MM.1S (cell line): ENCODE measurements at regions not wholly inside any gene's neighbourhood (a gene's known extent, or its start where the extent isn't known, plus 50 kb on each side); places are given as distances from the start of the nearest gene placed in this dataset.

Source experiments
- DNase-seq: peaks from one replicate; pipeline ENCODE4 v3.0.0-alpha.2; 2015
- H2AFZ ChIP-seq: fragments of 300-600 bp; sonication (generic); 2 replicates; pipeline ENCODE4 v1.6.0; 2016; ENCODE audit warnings: antibody characterized with exemption, low read length
- H3F3A ChIP-seq: fragments of 300-600 bp; sonication (generic); 2 replicates; pipeline ENCODE4 v1.6.1; 2016; ENCODE audit warnings: mild to moderate bottlenecking, antibody characterized with exemption, low read length, moderate library complexity, mixed read lengths; ENCODE audit not compliant: insufficient read depth
- H3K27ac ChIP-seq: fragments of 300-600 bp; sonication (generic); 2 replicates; pipeline ENCODE4 v1.5.1; 2016; ENCODE audit warnings: mild to moderate bottlenecking, low read length
- H3K27me3 ChIP-seq: fragments of 300-600 bp; sonication (generic); replicated peaks from 2 replicates; pipeline ENCODE4 v1.6.0; 2016; ENCODE audit warnings: low read length; ENCODE audit not compliant: insufficient read depth
- H3K36me3 ChIP-seq: fragments of 300-600 bp; sonication (generic); replicated peaks from 2 replicates; pipeline ENCODE4 v1.6.1; 2016; ENCODE audit warnings: mild to moderate bottlenecking, low read length, mixed read lengths; ENCODE audit not compliant: insufficient read depth
- H3K4me1 ChIP-seq: fragments of 300-600 bp; sonication (generic); 2 replicates; pipeline ENCODE4 v1.6.1; 2016; ENCODE audit warnings: low read length, mixed read lengths
- H3K4me2 ChIP-seq: fragments of 300-600 bp; sonication (generic); 2 replicates; pipeline ENCODE4 v1.6.0; 2016; ENCODE audit warnings: low read depth, low read length
- H3K4me3 ChIP-seq: fragments of 300-600 bp; sonication (generic); 2 replicates; pipeline ENCODE4 v1.5.1; 2016; ENCODE audit warnings: low read length, mixed read lengths
- H3K79me2 ChIP-seq: fragments of 300-600 bp; sonication (generic); 2 replicates; pipeline ENCODE4 v1.6.1; 2016; ENCODE audit warnings: mixed run types, low read length, mixed read lengths
- H3K9ac ChIP-seq: fragments of 300-600 bp; sonication (generic); 2 replicates; pipeline ENCODE4 v1.6.1; 2016; ENCODE audit warnings: low read length, mixed read lengths
- H3K9me2 ChIP-seq: fragments of 300-600 bp; sonication (generic); replicated peaks from 2 replicates; pipeline ENCODE4 v1.6.1; 2016; ENCODE audit warnings: mild to moderate bottlenecking, low read length, mixed read lengths; ENCODE audit not compliant: insufficient read depth
- H3K9me3 ChIP-seq: fragments of 300-600 bp; sonication (generic); replicated peaks from 2 replicates; pipeline ENCODE4 v1.6.1; 2016; ENCODE audit warnings: mild to moderate bottlenecking, low read length, mixed read lengths; ENCODE audit not compliant: insufficient read depth
- H4K20me1 ChIP-seq: fragments of 300-600 bp; sonication (generic); 2 replicates; pipeline ENCODE4 v1.6.1; 2016; ENCODE audit warnings: mild to moderate bottlenecking, low read length, moderate library complexity, mixed read lengths; ENCODE audit not compliant: insufficient read depth
- EZH2 ChIP-seq: fragments of 300-600 bp; sonication (generic); optimal IDR thresholded peaks from 2 replicates; pipeline ENCODE3; 2017; ENCODE audit warnings: low read depth, mild to moderate bottlenecking, antibody characterized with exemption, low read length, mixed read lengths
- EZH2phosphoT487 ChIP-seq: fragments of 300-600 bp; sonication (generic); IDR thresholded peaks from 2 replicates; pipeline ENCODE4 v1.6.1; 2018; ENCODE audit warnings: antibody characterized with exemption, low read length
- TF ChIP-seq, protein P1 (sequence below): fragments of 300-600 bp; sonication (generic); IDR thresholded peaks from 2 replicates; pipeline ENCODE4 v1.5.1; 2016; ENCODE audit warnings: antibody characterized with exemption, low read length, mixed read lengths

DNA sequence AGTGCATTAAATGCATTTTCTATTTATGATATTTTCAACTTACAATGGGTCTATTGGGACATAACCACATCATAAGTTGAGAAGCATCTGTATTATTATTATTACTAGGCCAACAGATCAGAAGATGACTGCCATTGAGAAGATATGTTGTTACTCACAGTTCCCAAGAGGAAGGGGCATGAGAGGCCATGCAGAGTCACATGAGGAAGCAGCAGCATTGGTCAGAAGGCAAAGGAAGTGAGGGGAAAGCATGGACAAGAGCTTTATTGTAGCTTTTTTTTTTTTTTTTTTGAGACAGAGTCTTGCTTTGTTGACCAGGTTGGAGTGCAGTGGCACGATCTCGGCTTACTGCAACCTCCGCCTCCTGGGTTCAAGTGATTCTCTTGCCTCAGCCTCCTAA, 66.2 kb upstream of the LCLAT1 start:
- DNase-seq = no peak
- Histone ChIP-seq H4K20me1 (no peaks in the 10 kb centered on the region), H3K79me2 (no peaks in the 10 kb centered on the region), H3K4me3 (no peak overlapping the region), H2AFZ (no peak overlapping the region), H3K36me3 (no peaks in the 10 kb centered on the region), H3K9me3 (no peaks in the 10 kb centered on the region), H3K4me2 (no peak overlapping the region), H3K27ac (no peak overlapping the region), H3K9ac (no peak overlapping the region), H3K4me1 (no peaks in the 10 kb centered on the region), H3K27me3 (no peaks in the 10 kb centered on the region), H3K9me2 (no peaks in the 10 kb centered on the region), H3F3A (no peaks in the 10 kb centered on the region)
- TF ChIP-seq, protein P1, sequence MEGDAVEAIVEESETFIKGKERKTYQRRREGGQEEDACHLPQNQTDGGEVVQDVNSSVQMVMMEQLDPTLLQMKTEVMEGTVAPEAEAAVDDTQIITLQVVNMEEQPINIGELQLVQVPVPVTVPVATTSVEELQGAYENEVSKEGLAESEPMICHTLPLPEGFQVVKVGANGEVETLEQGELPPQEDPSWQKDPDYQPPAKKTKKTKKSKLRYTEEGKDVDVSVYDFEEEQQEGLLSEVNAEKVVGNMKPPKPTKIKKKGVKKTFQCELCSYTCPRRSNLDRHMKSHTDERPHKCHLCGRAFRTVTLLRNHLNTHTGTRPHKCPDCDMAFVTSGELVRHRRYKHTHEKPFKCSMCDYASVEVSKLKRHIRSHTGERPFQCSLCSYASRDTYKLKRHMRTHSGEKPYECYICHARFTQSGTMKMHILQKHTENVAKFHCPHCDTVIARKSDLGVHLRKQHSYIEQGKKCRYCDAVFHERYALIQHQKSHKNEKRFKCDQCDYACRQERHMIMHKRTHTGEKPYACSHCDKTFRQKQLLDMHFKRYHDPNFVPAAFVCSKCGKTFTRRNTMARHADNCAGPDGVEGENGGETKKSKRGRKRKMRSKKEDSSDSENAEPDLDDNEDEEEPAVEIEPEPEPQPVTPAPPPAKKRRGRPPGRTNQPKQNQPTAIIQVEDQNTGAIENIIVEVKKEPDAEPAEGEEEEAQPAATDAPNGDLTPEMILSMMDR = no peak
- no peak for TF ChIP-seq EZH2
- TF ChIP-seq EZH2phosphoT487 = no peak

GRCh38 chr2:30382162-30382783, 64.8 kb upstream of the LCLAT1 start:
- no peak overlapping the region for H3K9ac ChIP-seq
- H3K4me2 ChIP-seq = no peak overlapping the region
- no peaks in the 10 kb centered on the region for H3K27me3 ChIP-seq
- no peaks in the 10 kb centered on the region for H3K9me3 ChIP-seq
- no peak overlapping the region for H2AFZ ChIP-seq
- no peak overlapping the region for H3K4me3 ChIP-seq
- H3K36me3 ChIP-seq = no peaks in the 10 kb centered on the region
- no peak for DNase-seq
- H3K4me1 ChIP-seq = no peaks in the 10 kb centered on the region
- H3K79me2 ChIP-seq = no peaks in the 10 kb centered on the region
- no peaks in the 10 kb centered on the region for H3F3A ChIP-seq
- H3K27ac ChIP-seq = no peak overlapping the region
- H3K9me2 ChIP-seq = no peaks in the 10 kb centered on the region
- no peak for TF ChIP-seq EZH2
- TF ChIP-seq, protein P1 = no peak
- no peak for TF ChIP-seq EZH2phosphoT487
- no peaks in the 10 kb centered on the region for H4K20me1 ChIP-seq

DNA sequence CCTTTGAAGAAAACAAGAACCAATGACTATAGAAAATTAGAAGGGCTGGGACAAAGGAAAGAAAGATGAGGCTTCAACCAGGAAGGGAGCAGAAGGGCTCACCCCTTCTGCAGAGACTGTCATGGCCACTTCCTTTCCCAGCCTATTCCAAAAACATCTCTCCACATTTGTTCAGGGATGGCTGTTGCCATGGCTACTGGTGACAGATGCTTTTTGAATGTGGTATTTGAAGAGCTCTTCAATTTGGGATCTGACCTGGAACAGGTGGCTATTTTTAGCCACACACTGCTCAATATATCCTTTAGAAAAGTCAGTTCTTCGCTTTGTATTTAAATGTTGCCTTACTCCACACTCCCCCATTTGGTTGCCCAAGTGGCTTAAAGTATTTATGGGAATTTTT, 64.1 kb upstream of the LCLAT1 start:
- Histone ChIP-seq H3K27ac (no peak overlapping the region), H3K9ac (no peak overlapping the region), H3F3A (no peaks in the 10 kb centered on the region), H4K20me1 (no peaks in the 10 kb centered on the region), H3K79me2 (no peaks in the 10 kb centered on the region), H3K9me3 (no peaks in the 10 kb centered on the region), H3K4me1 (no peaks in the 10 kb centered on the region), H3K27me3 (no peaks in the 10 kb centered on the region), H3K4me2 (no peak overlapping the region), H3K36me3 (no peaks in the 10 kb centered on the region), H2AFZ (no peak overlapping the region), H3K4me3 (no peak overlapping the region), H3K9me2 (no peaks in the 10 kb centered on the region)
- DNase-seq = no peak
- TF ChIP-seq EZH2phosphoT487 = no peak
- TF ChIP-seq, protein P1 = no peak
- TF ChIP-seq EZH2 = no peak
